HFF-Myc (cell line): ENCODE measurements at regions not wholly inside any gene's neighbourhood (a gene's known extent, or its start where the extent isn't known, plus 50 kb on each side); places are given as distances from the start of the nearest gene placed in this dataset.

Source experiments
- DNase-seq: peaks from one replicate; pipeline ENCODE4 v3.0.0-alpha.2; 2011; ENCODE audit warnings: low read depth; ENCODE audit errors: extremely low read depth
- H3K4me3 ChIP-seq: replicated peaks from 2 replicates; pipeline ENCODE4 v1.5.1; 2011; ENCODE audit warnings: low read depth, mild to moderate bottlenecking, control low read depth, low read length
- CTCF ChIP-seq: IDR thresholded peaks from 2 replicates; pipeline ENCODE4 v1.5.1; 2012; ENCODE audit warnings: mild to moderate bottlenecking, low read depth, low read length, control low read depth; ENCODE audit errors: missing control alignments

GRCh38 chr2:212901604-212902275, 249.7 kb downstream of the IKZF2 start:
- no peak for TF ChIP-seq CTCF
- H3K4me3 ChIP-seq: no peak overlapping the region
- DNase-seq: no peak

- no peak for DNase-seq
- H3K4me3 ChIP-seq: no peak overlapping the region
- TF ChIP-seq CTCF: no peak
These were observed 250.7 kb downstream of the IKZF2 start for GRCh38 chr2:212900715-212901114.

GRCh38 chr2:212898011-212898410, 253.4 kb downstream of the IKZF2 start:
- no peak for TF ChIP-seq CTCF
- no peak for DNase-seq
- no peak overlapping the region for H3K4me3 ChIP-seq

- no peak for TF ChIP-seq CTCF
- no peak for DNase-seq
- no peak overlapping the region for H3K4me3 ChIP-seq
These were observed 254.1 kb downstream of the IKZF2 start for GRCh38 chr2:212897296-212897695.

GRCh38 chr2:212894026-212894425, 257.4 kb downstream of the IKZF2 start:
- no peak for TF ChIP-seq CTCF
- DNase-seq: no peak

GRCh38 chr2:212893216-212893615, 258.2 kb downstream of the IKZF2 start:
- no peak for TF ChIP-seq CTCF
- no peak overlapping the region for H3K4me3 ChIP-seq

More at GRCh38 chr2:212894026-212894425, 257.4 kb downstream of the IKZF2 start:
- H3K4me3 ChIP-seq: no peak overlapping the region

GRCh38 chr2:212892193-212892592, 259.2 kb downstream of the IKZF2 start:
- DNase-seq: no peak
- no peak for TF ChIP-seq CTCF
- H3K4me3 ChIP-seq: no peak overlapping the region

More at GRCh38 chr2:212893216-212893615, 258.2 kb downstream of the IKZF2 start:
- DNase-seq: no peak
